GM19463 (cell line): ENCODE measurements at regions not wholly inside any gene's neighbourhood (a gene's known extent, or its start where the extent isn't known, plus 50 kb on each side); places are given as distances from the start of the nearest gene placed in this dataset.
"Not testable (repeated sequence)": the region's sequence is repeated elsewhere in the genome, so short reads cannot be mapped to it uniquely, and the experiment has no call there.

Source experiments
- ATAC-seq: cut with Tn5 transposase; IDR thresholded peaks from one replicate; pipeline ENCODE4 v1.9.1; 2021; ENCODE audit warnings: mild to moderate bottlenecking, moderate library complexity; ENCODE audit not compliant: unreplicated experiment

DNA sequence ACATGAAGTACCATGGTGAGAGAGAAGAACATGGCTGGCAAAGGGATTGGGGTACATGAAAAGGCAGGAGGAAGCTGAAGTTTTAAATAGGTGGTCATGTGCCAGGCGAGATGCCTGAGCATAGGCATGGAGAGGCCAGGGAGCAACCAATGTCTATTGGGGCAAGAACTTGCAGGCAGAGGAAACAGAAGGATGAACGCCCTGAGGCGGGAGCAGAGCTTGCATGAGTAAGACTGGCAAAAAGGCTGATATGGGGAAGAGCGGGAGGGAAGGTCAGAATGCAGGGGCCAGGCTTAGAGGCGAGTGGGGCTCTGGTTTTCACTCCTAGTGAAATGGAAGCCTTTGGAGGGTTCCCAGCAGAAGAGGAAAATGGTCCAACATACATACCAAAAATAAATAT, 52.5 kb upstream of the VSTM5 start:
- ATAC-seq, result no peak

- ATAC-seq, result no peak
Measured at GRCh38 chr11:93903989-93904388, 53.6 kb upstream of the VSTM5 start.

GRCh38 chr11:93904716-93905115, 54.3 kb upstream of the VSTM5 start:
- ATAC-seq, result no peak

GRCh38 chr11:93905384-93905783, 55.0 kb upstream of the VSTM5 start:
- ATAC-seq, result no peak

DNA sequence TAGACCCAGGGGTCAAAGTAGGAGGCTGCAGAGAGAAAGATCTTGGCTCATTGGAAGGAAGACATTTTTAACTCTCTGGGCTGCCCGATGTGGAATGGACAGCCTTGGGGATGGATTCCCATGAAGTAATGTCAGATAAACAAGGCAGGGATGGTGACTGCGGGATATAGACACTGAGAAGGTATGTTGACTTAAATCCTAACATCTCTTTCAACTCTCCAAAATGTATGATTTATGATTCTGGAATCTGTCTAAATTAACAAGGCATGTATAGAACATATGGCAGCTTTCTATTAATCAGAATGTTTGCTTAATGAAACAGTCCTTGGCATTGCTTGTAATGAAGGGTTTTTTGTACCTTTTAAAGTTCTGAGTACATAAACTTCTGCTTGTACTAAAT, 56.1 kb upstream of the VSTM5 start:
- ATAC-seq, result no peak

GRCh38 chr11:93907901-93908300, 57.5 kb upstream of the VSTM5 start:
- no peak for ATAC-seq

GRCh38 chr11:93908689-93909088, 58.3 kb upstream of the VSTM5 start:
- ATAC-seq, result no peak

DNA sequence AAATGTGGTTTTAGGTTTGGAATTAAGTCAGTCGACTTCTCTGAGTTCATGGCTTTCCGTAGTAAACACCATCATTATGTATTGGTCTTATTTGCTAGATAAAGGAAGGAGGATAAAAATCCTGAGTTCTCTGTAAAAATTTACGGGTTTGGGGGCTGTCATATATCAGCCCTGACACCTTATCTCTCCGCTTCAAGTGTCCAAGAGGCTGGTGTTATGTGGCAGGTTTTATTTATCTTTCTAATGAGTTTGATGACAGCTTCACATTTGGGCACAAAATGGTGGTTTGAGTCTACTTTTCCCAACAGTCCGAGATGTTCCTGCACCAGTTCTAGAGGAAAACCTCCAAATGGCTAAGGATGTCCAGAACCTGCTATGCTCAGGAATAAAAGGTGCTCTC, 67.3 kb upstream of the VSTM5 start:
- ATAC-seq, result no peak

- peak; percentile 74 for ATAC-seq
Measured at GRCh38 chr11:93921695-93922468, 71.5 kb upstream of the VSTM5 start.

GRCh38 chr11:93922830-93923229, 72.4 kb upstream of the VSTM5 start:
- no peak for ATAC-seq

- ATAC-seq, result not testable (repeated sequence)
Measured at GRCh38 chr11:93926099-93926498, 75.7 kb upstream of the VSTM5 start.

- no peak for ATAC-seq
Measured at GRCh38 chr11:93929407-93929806, 79.0 kb upstream of the VSTM5 start.

DNA sequence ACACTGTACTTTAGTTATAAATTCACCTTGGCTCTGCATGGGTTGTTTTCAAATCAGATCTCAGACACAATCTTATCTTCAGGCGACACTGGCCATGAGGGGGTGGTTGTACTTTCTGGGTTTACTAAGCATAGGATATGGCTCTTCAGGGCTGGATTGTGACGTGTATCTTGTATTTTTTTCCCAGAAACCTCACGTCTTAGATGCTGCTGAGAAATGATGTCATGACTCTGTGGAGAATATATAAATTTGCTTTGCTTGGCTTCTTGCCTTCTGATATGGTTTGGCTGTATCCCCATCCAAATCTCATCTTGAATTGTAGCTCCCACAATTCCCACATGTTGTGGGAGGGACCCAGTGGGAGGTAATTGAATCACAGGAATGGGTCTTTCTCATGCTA, 82.8 kb upstream of the VSTM5 start:
- ATAC-seq, result no peak

DNA sequence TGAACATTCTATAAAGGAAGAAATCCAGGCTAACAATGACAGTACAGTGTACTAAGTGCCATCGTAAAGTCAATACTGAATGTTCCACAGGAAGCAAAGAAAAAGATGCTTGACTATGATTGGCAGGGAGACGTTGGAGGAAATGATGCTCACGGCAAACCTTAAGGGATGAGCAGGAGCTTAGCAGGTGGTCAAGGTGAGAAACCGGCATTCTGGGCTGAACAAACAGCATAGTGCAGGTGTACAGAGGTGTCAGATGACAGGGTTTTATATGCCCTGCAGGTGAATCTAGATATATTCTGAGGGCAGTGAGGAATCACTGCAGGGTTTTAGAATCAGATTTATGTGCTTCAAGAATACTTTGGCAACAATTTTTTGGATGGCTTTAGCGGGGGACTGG, 85.3 kb upstream of the HEPHL1 start:
- no peak for ATAC-seq

GRCh38 chr11:93936460-93936859, 84.7 kb upstream of the HEPHL1 start:
- ATAC-seq, result no peak

GRCh38 chr11:93939084-93939760, 81.9 kb upstream of the HEPHL1 start:
- no peak for ATAC-seq

- ATAC-seq, result no peak
Measured at GRCh38 chr11:93940395-93940794, 80.8 kb upstream of the HEPHL1 start.

- no peak for ATAC-seq
Measured at GRCh38 chr11:93942176-93942575, 79.0 kb upstream of the HEPHL1 start.

DNA sequence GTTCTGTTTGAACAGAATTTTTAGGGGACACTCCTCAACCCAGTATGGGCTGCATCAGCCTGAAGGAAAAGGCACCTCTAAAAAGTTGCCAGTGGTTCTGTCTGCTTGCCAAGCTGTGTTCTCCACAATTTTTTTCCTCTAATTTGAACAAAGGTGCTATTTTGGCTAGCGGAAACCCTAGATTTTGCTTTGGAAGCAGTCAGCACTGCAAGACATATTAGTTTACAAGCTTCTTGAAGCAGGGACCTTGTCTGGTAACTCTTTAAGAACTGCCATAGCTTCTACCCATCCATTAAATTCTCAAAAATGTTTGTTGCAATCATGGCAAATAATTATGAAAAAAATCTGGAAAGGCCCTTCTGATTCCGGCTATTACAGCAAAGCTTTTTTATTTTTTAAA, 75.6 kb upstream of the HEPHL1 start:
- ATAC-seq, result no peak

DNA sequence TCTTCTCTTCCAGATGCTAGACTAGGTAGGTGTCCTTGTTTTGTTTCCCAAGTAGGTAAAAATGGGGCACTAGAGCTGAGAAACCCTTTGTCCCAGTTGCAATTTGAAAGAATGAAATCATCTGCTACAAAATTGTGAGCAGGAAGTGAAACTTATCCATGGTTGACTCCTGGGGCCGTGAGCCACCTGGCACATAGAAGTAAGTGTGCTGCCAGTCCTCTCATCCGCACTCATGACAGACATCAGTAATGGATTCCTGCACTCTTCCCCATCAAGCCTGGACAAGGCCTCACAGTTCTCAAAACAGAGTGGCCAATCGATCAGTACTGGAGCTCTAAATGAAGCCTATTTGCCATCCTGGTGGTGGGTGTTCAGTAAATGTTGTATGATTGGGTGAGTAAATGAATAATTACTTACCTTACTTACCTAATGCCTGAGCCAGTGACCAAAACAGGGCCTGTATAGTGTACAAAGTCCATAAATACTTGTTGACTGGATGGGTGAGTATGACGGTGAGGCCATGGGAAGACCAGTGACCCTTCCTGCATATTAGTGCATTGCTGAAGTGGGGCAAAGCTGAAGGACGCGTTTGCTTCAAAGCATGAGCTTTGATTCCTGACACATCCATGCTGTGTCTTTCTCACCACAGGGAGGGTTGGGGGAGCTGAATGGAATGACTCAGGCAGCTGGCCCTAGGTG, 68.9 kb upstream of the HEPHL1 start:
- ATAC-seq, result no peak

- no peak for ATAC-seq
Measured at GRCh38 chr11:93957397-93957952, 63.7 kb upstream of the HEPHL1 start.

GRCh38 chr11:93958991-93959390, 62.2 kb upstream of the HEPHL1 start:
- ATAC-seq, result no peak
